Lower leg skin (tissue), 4 donors: ENCODE measurements at regions not wholly inside any gene's neighbourhood (a gene's known extent, or its start where the extent isn't known, plus 50 kb on each side); places are given as distances from the start of the nearest gene placed in this dataset.
"Not testable (repeated sequence)": the region's sequence is repeated elsewhere in the genome, so short reads cannot be mapped to it uniquely, and the experiment has no call there.

ENCODE experiments used
- DNase-seq, 2 donors: peaks; one replicate each; pipeline ENCODE4 v3.0.0-alpha.2; 2019; ENCODE audit warnings: low spot score in 2 of 2
- H3K4me3 ChIP-seq: fragments of 200-600 bp; sonication (generic); 2 replicates; pipeline ENCODE4 v1.5.1; 2017; ENCODE audit warnings: mild to moderate bottlenecking, low read depth; ENCODE audit not compliant: poor library complexity, severe bottlenecking
- CTCF ChIP-seq, 3 donors: fragments of 450-650 bp; IDR thresholded peaks; one replicate each; pipeline ENCODE4 v1.5.1; 2016; ENCODE audit warnings: antibody characterized with exemption in 3 of 3, mild to moderate bottlenecking in 3 of 3, moderate library complexity in 2 of 3
- WGBS, 2 donors: methylation state at CpG; one replicate each; pipeline ENCODE4 v1.1.5; 2018; 5-methylcytosine and 5-hydroxymethylcytosine counted together
- intact Hi-C: fragments of 100-400 bp; cut with DNase I; formaldehyde crosslinking; loops from one replicate; pipeline ENCODE4 v1.15.0; 2023; ENCODE audit warnings: low total_unique reads

- intact Hi-C loops, H3K4me3 ChIP-seq, DNase-seq: not testable (repeated sequence)
- WGBS, 2 donors: 0 to 65% methylated on average over 1 to 4 of the region's 4 CpGs
Observed at GRCh38 chr18:104264-104663, 54.1 kb upstream of the USP14 start.

DNA sequence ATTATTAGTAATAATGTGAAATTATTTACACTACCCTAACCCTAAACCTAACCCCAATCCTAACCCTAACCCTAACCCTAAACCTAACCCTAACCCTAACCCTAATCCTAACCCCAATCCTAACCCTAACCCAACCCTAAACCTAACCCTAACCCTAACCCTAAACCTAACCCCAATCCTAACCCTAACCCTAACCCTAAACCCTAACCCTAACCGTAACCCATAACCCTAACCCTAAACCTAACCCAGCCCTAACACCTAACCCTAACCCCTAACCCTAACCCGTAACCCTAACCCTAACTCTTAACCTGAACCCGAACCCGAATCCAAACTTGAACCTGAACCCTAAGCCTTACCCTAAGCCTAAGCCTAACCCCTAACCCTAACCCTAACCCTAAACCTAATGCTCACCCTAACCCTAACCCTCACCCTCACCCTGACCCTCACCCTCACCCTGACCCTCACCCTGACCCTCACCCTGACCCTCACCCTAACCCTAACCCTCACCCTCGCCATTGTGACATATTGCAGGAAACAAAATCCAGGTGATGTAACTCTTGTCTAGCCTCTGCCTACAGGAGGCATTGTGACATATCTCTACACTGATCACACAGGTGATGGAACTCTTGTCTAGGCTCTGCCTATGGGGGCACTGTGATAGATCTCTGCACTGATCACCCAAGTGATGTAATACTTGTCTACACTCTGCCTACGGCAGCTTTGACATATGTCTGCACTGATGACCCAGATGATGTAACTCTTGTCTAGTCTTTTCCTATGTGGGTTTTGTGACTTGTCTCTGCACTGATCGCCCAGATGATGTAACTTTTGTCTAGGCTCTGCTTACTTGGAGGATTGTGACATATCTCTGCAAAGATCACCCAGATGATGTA lies 53.0 kb upstream of the USP14 start:
- intact Hi-C loops, DNase-seq, H3K4me3 ChIP-seq: not testable (repeated sequence)
- TF ChIP-seq CTCF (IDR thresholded peaks at IDR 0.05): peak in 1 of 3 donors; percentile 88
- WGBS, 2 donors: 60 to 81% methylated on average over 3 to 7 of the region's 7 CpGs

- intact Hi-C loops, DNase-seq, H3K4me3 ChIP-seq: not testable (repeated sequence)
- 38 to 66% methylated on average over 4 of the region's 4 CpGs for WGBS, 2 donors
Observed at GRCh38 chr18:106054-106851, 52.1 kb upstream of the USP14 start.

- H3K4me3 ChIP-seq, intact Hi-C loops, DNase-seq: not testable (repeated sequence)
- 39 to 46% methylated on average over 2 of the region's 2 CpGs for WGBS, 2 donors
Observed at GRCh38 chr18:106868-107384, 51.4 kb upstream of the USP14 start.

- DNase-seq, intact Hi-C loops, H3K4me3 ChIP-seq: not testable (repeated sequence)
- 51 to 59% methylated on average over 5 of the region's 5 CpGs for WGBS, 2 donors
Observed at GRCh38 chr18:107464-107863, 50.9 kb upstream of the USP14 start.

DNA sequence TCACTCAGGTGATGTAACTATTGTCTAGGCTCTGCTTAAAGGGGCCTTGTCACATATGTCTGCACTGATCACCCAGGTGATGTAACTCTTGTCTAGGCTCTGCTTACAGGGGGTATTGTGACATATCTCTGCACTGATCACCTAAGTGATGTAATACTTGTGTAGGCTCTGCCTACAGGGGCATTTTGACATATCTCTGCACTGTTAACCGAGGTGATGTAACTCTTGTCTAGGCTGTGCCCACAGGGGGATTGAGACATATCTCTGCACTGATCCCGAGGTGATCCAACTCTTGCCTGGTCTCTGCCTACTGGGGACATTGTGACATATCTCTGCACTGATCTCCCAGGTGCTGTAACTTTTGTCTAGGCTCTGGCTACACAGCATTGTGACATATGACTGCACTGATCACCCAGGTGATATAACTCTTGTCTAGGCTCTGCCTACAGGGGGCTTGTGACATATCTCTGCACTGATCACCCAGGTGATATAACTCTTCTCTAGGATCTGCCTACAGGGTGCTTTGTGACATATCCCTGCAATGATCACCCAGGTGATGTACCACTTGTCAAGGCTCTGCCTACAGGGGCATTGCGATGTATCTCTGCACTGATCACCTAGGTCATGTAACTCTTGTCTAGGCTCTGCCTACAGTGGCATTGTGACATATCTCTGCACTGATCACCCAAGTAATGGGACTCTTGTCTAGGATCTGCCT lies 50.3 kb upstream of the USP14 start:
- intact Hi-C loops, DNase-seq, H3K4me3 ChIP-seq: not testable (repeated sequence)
- WGBS, 2 donors: 50 to 56% methylated on average over 3 of the region's 3 CpGs
